Inflammatory macrophage treated with lipopolysaccharide for 1 hour (primary cell): ENCODE measurements at regions not wholly inside any gene's neighbourhood (a gene's known extent, or its start where the extent isn't known, plus 50 kb on each side); places are given as distances from the start of the nearest gene placed in this dataset.
A peak's percentile ranks its signal among the peaks of the same experiment; 100 is the strongest.
"Not testable (repeated sequence)": the region's sequence is repeated elsewhere in the genome, so short reads cannot be mapped to it uniquely, and the experiment has no call there.

Experiments
- DNase-seq, 2 donors: peaks; one replicate each; pipeline ENCODE4 v3.0.0-alpha.2; 2020 to 2022

DNA sequence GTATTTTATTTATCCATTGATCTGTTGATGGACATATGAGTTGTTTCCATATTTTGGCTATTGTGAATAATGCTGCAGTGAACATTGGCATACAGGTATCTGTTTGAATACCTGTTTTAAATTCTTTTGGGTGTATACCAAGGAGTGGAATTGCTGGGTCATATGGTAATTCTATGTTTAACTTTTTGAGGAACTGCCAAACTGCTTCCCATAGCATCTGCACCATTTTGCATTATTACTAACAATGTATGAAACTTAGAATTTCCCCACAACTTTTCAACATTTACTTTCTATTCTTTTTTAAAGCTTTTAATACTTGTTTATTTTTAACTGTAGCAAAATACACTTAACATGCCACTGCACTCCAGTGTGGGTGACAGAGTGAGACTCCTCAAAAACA is 57.0 kb upstream of the MSN start:
- DNase-seq, result peak; percentile 33 to 39

DNA sequence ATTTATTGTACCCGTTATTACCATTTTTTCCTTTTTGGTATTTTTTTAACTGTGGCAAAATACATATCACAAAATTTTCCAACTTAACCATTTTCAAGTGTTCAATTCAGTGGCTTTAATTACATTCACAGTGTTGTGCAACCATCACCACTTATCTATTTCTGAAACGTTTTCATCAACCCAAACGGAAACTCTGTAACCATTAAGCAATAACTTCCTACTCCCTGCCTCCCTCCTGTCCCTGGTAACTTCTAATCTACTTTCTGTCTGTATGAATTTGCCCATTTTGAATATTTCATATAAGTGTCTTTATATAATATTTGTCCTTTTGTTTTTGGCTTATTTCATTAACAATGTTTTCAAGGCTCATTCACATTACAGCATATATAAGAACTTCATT is 57.4 kb upstream of the MSN start:
- peak; percentile 59 to 68 for DNase-seq

DNA sequence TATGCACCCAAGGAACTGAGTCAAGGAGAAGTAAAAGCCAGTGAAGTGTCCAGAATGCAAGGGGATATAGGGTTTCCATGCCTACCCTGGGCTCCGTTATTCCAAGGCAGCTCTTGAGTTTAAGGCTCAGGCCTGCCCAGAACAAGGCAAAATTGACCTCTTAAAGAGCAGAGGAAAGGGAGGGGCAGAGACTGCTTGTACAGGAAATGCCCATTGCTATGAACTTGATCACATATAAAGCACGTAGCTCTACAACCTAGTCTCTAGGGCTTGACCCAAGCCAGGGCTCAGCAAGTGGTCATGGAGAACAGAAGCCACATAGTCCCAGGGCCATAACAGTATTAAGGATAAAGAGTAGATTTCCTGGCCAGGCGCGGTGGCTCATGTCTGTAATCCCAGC is 58.2 kb upstream of the MSN start:
- no peak for DNase-seq

DNA sequence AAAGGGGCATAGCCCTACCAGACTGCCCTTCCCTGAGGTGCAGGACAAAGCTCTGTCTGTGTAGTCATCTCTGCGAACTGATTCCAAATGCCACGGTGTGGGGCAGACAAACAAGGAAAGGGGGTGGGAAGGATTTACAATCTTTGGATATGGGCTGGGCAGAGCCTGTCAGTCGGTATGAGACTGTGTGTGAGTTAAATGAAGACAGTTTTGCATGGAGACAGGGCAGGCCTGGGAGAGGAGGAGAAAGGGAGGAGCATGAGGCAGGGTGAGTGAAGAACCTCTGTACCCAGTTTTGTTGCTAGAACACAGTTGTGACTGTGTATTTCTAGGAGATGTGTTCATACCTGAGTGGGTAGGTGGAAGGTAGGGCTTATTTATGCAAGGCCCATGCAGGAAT is 59.4 kb upstream of the MSN start:
- DNase-seq, result no peak

DNA sequence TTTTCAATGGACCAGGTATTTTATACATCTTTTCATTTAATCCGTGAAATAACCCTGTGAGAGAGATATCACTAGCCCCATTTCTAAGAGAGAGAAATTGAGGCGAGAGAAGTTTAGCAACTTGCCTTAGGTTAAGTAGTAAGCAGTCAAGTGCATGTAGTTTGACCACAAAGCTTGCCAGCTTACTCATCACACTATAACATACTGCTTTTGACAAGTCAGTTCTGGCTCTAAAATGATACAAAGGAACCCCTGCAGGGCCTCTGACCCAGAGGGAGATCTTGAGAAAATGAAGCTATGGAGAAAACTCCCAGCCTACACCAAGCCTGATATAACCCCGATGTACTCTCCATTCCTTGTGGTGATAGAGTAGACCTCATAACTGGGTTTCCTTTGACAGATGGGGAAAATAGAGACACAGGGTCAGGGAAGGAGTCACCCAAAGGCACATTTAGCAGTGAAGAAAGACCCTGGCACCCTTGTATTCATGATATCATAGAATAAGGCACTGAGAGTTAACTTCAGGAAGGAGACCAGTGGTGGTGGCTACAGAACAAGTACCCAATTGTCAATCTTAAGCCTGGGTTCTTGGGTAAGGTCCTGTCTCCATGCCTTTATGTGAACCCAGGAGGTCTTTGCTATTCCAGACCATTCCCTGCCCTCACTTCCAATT is 60.2 kb upstream of the MSN start:
- peak in 1 of 2 donors; percentile 42 for DNase-seq

DNA sequence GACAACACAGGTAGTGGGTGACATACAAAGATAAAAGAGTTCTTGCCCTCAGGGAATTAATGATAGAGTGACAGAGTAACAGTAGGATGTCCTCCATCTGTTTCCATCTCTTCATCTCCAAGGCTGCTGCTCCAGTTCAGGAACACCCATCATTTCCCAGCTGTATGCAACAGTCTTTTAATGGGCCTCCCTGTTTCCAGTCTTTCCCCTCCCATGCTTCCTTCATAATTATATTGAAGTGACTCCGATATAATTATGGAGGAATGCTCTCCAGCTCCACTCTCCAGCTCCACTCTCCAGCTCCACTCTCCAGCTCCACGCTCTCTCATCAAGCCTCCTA is 65.3 kb upstream of the MSN start:
- no peak for DNase-seq

DNA sequence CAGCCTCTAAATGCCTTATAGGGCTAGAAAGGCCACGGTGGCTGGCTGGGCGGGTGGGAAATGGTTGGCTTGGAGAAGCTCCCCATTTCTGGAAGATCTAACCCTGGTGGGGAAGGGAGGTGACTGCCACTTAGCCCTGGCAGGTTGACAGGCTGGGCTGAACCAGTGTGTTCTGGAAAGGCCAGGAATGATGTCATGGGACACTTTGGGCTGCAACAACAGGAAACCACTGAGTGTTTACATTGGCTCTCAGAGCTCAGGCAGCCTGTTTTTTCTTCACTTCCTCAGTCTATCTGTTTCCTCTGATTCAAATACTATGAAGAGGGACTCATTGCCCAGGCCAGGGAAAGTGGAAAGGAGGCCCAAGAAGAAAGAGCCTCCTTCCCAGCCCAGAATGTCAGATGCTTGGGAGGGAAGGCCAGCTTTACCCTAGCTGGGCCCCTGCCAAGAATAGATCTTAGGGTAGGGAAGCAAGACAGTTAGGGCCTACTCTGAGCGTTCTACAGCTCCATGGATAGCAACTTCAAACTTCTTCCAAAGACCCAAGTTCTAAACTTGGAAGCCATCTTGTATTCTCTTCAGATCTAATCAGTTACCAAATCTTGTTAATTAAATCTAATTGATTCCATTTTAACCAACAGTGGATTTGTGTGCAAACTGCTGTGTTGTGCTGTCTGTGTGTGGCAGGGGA is 65.8 kb upstream of the MSN start:
- peak; percentile 58 to 75 for DNase-seq

DNA sequence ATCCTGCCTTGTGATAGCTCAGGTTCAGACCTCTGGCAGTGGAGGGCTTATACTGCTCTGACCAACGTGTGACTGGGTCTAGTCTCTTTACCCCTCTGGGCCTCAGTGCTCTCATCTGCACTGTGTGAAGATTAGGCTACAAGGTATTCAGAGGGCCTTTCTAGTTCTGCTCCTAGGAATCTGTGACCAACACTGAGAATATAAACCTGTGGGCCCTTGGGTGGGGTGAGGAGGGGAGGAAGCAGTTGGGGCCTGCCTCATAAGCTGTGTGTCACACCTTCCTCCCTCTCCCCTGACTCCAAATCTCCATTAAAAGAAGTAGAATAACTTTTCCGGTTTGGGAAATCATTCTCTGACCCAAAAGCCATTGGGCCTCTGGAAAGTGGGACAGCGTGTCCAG is 66.3 kb upstream of the MSN start:
- DNase-seq, result no peak

DNA sequence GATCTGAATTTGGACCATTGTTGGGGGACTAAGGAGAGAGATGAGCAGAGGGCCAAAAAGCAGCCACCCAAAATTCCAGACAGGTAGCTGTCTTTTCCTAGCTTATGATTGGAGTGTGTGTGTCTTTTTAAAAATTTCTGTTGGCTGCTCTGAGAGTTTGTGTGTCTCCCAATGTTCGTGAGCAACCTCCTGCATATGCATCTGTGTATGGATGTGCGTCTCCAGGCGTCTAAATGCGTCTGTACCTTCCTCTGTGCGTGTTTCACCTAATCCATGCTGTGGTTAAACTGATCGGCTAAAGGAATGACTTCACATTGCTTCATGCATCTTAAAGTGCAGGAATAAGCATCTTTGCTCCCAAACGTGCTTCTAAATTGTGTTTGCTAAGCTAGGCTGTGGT is 65.5 kb upstream of the LAS1L start:
- DNase-seq, result no peak

DNA sequence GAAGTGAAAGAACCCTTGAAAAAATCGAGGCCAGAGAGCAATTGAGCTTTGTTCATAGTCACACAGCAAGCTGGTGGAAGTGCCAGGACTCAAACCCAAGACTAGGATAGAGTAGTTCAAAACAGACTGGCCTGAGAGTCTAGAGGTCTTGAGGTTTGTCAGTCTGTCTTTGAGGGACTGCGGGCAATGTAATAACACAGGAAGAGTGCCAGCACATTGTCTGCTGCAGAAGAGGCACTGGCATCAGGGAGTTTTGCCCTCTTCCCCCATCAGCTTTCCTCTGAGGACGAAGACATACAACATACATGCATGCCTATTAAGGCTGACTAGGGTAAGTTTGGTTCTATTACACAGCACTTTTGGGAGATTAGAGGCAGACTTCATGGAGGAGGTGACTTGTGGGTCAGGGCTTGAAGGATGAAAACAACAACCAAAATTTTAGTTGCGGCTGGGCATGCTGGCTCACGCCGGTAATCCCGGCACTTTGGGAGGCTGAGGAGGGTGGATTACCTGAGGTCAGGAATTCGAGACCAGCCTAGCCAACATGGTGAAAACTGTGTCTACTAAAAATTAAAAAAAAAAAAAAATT is 64.1 kb upstream of the LAS1L start:
- peak in 1 of 2 donors; percentile 20 for DNase-seq

DNA sequence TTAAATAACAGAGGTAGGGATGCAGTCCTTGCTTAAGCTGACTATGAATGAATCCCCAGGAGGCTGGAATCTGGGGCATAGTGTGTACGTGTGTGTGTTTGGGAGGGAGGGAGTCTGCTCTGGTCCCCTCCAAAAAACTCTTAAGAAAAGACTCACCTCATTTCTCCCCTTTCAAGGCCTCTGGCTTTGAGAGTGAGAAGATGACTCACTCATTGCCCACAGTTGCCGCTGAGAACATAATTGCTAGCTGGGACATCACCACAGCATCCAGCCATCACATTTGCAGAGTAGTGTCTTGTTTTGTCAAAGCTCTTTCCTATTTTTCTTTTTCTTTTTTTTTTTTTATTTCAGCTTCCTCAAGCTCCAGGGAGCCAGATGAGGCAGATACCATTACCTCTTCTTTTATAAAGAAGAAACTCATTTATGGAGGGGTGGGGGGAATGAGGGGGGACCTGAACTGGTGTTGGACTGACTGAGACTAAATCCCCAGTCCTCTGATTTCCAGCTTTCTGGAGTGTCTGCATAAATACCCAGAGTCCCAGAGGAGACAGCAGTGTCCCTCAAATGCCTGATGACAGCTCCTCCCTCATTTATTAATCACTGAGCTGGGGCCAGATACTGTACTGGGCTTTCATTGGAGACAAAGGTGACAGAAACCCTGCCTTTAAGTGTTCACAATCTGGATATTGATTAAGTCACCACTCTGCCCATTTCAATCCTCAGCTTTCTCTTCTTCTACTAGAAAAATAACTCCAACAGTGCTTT is 61.9 kb upstream of the LAS1L start:
- peak in 1 of 2 donors; percentile 53 for DNase-seq

DNA sequence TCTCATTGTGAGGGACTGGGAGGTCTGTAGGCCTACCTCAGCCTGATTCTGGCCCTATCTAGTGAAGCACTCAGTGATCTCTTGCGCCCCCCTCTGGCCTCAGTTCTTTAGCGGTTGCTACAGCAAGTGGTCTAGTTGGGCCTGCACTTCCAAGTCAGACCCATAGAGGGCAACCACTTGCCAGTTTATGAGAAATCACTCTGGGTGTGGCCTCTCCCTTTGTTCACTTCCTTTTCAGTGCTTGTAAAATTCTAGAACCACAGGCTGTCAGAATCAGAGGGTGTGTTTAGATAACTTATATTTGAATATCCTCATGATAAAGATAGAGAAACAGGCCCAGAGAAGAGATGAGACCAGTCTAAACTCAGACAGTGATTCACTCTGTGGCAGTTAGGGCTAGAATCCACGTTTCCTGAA is 60.9 kb upstream of the LAS1L start:
- DNase-seq, result peak; percentile 88 to 98

DNA sequence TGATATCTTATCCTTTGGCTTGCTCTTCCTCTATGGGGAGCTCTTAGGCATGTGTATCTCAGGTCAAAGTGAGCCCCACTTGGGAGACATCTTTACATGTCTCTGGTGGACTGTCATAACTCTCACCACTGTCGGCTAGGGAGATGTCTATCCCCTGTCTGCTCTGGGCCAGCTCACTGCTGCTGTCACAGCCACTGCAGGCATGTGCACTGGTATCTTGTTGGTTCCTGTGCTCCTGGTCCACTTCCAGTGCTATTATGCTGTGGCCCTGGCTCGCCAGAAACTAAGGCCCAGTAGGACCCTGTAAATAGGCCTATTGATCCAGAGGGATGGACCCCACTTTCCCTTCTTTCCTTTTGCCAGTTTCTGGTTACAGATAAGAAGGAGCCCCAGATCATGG is 56.6 kb upstream of the LAS1L start:
- DNase-seq, result no peak

DNA sequence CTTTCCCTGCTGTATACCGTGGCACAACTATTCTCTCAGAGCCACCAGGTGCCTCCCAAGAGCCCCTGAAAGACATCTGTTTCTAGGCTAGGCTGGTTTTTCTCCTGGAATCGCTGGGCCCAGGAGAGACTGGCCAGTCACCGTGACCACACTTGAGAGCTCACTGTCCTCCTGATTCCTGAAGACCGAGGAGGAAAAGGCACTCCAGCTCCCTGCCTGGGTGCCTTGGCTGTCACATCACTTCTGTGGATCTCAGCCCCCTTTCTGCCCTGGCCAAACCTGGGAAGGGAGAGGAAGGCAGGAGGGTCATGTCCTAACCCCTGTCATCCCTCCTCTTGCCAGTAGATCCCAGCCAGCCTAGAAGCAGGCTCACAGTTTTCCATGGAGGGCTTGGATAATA is 54.7 kb upstream of the LAS1L start:
- DNase-seq, result no peak

DNA sequence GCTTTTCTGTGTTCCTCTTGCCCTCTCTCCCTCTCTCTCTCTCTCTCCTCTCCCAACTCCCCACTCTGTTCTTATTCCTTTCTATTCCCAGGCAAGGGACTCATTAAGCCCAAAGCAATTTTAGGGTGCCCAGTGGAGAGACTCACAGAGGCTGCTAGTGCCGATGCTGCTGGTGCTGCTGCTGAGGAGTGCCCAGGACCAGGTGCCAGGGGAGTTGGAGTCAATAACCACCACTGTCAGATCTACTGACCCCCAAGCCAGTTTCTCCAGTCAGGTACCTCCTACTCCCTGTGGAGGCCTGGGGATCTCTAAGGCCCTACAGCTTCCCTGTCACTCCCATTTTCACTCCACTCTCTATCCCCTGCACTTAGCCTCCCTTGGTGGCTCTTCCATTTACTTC is 54.2 kb upstream of the LAS1L start:
- no peak for DNase-seq

DNA sequence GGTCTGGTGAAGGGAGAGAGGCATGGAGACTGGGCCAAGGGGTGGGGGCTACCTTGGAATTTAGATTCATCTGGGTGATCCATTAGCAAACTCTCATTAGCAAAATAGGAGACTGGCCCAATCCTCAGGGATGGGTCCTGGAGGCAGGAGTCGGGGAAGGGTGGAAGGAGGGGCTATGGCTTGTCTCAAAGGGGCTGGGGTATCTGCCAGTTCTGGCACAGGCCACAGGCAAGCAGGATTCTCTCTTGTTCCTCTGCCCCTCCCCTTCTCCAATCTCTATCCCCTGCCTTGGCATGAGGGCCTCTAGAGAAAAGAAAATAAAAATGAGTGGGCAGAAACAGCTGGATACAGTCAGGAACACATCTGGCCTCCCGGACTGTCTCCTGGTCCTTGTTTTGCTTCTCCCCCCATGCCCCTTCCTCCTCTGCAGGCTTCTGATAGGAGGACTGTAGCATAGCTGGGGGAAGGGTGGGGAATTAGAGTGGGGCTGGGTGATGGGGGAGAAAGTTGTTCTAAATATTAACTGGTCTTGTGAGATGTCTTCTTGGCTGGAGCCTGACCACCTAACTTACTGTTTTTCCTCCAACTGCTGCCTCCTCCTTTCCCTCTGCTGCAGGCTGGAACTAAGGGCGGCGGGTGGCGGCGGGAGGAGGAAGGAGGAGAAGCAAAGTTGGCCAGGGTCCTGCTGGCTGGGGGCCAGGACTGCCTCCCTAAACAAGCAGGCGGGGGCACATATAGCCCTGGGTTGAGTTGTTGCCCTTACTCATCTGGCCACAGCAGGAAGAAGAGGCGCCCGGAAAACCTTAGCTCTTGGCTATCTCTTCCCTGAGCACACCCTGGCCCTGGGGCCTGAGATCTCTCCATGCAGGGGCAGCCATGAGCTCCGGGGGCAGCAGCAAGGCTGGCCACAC is 53.3 kb upstream of the LAS1L start:
- no peak for DNase-seq

DNA sequence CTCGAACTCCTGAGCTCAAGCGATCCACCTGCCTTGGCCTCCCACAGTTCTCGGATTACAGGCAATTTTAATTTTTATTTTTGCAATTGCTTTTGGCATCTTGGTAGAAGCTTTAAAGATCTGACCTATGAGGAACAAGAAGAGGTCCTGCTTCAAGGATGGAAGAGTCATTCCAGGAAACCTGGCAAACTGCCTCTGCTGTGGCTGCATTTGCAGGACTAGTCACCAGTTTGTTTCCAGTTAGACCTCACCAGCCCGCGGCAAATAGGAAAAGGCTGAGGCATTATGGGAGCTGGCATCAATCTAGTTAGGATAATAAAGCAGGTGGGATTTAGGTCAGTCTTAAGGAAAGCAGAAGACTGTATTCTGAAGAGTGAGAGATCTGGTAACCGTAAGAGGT is 51.9 kb upstream of the LAS1L start:
- DNase-seq, result no peak

DNA sequence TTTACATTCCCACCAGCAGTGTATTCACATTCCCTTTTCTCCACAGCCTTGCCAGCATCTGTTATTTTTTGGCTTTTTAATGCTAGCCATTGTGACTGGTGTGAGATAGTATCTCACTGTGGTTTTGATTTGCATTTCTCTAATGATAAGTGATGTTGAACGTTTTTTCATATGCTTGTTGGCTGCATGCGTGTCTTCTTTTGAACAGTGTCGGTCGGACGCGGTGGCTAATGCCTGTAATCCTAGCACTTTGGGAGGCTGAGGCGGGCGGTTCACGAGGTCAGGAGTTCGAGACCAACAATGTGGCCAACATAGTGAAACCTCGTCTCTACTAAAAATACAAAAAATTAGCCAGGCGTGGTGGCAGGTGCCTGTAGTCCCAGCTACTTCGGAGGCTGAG is 50.6 kb upstream of the LAS1L start:
- not testable (repeated sequence) for DNase-seq
